T47D (cell line): ENCODE measurements at regions not wholly inside any gene's neighbourhood (a gene's known extent, or its start where the extent isn't known, plus 50 kb on each side); places are given as distances from the start of the nearest gene placed in this dataset.

Experiments
- DNase-seq, 2 experiments: peaks; one replicate each; pipeline versions ENCODE4 v3.0.0 to v3.0.0-alpha.2; 2011 to 2012; ENCODE audit warnings: low read depth in 1 of 2, low spot score in 1 of 2
- JUND ChIP-seq: IDR thresholded peaks from 2 replicates; pipeline ENCODE4 v1.6.1; 2012; ENCODE audit warnings: low read depth
- in situ Hi-C: cut with HindIII; loops from 2 replicates; pipeline ENCODE4 v1.10.0; 2016; ENCODE audit warnings: low sequenced_read_pairs, low pct_unique_long_range_greater_than_20kb

DNA sequence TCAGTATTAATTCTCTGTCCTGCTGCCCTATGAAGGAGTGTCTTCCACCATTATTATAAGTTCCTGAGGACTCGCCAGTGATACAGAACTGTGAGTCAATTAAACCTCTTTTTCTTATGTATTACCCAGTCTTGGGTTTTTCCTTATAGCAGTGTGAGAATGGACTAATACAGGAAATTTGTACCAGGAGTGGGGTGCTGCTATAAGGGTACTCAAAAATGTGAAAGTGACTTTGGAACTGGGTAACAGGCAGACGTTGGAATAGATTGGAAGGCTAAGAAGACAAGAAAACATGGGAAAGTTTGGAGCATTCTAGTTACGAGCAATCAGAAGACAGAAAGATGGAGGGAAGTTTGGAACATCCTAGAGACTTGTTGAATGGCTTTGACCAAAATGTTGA lies 616.7 kb upstream of the EPHA7 start:
- in situ Hi-C loops = no loop called here
- no peak for DNase-seq
- TF ChIP-seq JUND = no peak

DNA sequence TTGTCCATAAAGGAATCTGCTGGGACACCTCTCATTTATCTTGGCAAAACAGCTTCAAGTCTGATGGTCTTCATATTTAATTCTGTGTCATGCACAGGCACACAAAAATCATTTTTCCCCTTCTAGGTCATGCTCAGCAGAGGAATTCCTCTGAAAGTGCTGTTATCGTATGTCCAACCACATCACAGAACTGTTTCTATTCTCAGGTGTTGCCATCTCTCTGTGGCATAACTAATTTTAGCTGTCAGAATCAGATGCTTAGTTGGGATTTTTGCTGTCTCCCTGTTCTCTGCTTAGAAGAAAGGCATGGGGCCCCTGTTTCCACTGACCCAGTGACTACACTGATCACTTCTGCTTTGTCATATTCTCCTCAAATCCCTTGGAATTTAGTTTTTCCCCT lies 608.0 kb upstream of the EPHA7 start:
- DNase-seq = no peak
- in situ Hi-C loops = no loop called here
- TF ChIP-seq JUND = no peak

DNA sequence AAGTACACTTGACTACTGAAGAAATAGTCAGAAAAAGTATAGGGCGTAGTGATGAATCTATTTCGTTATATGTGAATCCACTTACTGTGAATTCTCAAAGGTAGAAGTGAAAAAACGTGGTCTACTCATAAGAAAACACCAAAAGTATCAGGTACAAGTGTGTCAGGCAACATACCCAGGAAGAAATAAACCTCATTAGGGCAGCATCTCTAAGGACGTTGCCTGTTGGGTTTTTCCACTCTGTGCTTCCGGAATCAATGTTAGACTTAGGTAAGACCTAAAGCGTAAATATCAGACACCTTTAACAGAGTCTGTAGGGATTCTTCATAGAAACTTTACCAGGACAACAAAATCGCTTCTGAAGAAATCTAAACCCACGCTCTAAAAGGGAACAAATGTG lies 607.2 kb upstream of the EPHA7 start:
- in situ Hi-C loops = no loop called here
- DNase-seq = no peak
- TF ChIP-seq JUND = no peak

DNA sequence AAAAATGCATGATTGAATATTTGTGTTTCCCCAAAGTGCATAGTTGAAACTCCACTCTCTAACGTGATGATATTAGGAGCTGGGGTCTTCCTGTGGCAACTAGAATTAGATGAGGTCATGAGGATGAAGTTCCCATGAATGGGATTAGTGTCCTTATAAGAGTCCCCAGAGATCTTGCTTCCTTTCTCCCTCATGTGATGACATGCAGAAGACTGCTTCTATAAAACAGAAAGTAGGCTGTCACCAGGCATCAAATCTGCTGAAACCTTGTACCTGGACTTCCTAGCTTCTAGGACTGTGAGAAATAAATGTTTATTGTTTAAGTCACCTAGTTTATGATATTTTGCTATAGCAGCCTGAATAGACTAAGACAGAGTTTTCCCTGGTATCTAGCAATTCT lies 586.5 kb upstream of the EPHA7 start:
- no peak for TF ChIP-seq JUND
- no peak for DNase-seq
- in situ Hi-C loops = no loop called here

DNA sequence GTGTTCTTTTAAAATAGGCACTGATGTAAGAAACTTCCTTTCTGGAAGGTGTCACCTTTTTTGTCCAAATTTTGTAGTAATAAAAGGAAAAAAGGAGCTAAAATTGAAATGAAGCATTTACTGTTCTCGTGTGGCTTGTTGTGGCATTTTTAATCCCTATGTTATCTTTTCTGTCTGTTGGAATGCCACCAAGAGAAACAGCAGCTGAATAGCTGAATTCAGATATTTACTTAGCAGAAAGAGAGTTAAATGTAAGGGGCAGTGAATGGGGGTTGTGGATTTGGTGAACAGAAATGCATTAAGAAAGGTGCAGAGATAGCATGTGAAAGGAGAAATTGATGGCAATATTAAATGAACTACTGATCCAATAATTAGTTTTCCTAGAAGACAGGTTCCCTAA lies 573.6 kb upstream of the EPHA7 start:
- DNase-seq = no peak
- in situ Hi-C loops = no loop called here

DNA sequence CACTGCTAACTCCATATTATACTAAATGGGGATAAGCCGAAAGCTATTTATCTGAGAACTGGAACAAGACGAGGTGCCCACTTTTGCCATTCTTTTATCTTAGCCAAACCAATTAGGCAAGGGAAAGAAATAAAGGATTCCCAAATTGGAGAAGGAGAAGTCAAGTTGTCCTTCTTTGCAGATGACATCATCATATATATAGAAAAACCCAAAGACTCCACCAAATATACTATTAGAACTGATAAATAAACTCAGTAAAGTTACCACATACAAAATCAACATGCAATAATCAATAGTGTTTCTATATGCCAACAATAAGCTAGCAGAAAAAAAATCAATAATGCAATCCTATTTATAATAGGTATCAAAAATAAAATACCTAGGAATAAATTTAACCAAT lies 570.3 kb upstream of the EPHA7 start:
- in situ Hi-C loops = no loop called here

More for the DNA sequence above, 573.6 kb upstream of the EPHA7 start:
- TF ChIP-seq JUND = no peak

DNA sequence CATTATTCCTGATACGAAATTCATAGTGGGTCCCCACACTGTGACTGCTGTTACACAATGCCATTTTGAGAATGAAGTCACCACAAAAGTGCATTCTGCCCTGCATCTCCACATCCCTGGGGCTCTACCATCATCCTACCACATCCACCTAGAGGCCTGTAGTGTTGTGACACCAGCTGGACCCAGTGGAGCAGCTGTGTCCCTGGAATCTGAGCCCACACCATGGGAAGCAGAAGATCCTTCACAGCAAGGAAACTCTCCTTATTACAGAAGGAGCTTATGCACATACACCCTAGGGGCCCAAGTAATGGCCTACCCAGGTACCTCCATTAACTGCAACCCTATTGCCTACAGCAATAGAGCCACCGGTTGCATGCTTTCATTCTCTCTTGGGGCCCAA lies 566.6 kb upstream of the EPHA7 start:
- in situ Hi-C loops = no loop called here
- DNase-seq = no peak
- TF ChIP-seq JUND = no peak

More for the DNA sequence above, 570.3 kb upstream of the EPHA7 start:
- DNase-seq = no peak
- TF ChIP-seq JUND = no peak

DNA sequence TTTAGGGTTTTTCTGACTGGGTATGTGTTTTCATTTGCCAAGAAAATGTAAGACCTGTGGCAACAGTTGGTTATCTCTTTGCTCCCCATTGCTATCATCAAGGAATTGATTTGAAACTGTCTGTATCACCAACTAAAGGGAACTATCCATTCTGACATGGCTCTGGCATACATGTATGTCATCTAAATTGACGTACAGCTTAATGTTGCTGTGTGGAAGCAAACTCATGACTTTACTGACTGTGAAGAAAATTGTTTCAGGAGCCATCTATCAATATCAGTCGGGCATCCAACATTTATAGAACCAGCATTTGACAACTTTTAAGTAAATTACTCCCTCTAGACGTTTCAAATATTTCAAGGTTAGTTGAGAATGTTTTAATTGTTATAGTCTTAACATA lies 555.8 kb upstream of the EPHA7 start:
- no peak for TF ChIP-seq JUND
- no peak for DNase-seq
- in situ Hi-C loops = no loop called here

DNA sequence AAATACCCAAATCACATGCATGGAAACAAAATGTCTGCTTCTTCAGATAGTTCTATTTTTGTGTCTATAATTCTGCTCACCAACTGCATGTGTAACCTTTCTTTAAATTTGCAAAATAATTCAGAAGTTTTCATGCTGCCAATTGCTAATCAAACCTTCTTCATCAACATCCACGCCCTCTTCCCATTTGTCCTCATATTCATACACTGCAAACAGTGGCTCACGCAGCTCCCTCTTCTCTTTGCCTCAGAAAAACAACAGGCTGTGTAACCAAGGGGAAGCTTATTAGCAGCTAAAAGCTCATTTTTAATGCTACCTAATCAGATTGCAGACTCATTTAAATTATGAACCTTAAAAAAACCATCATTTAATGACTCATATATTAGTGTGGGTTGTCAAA lies 555.0 kb upstream of the EPHA7 start:
- in situ Hi-C loops = no loop called here
- DNase-seq = no peak
- TF ChIP-seq JUND = no peak

DNA sequence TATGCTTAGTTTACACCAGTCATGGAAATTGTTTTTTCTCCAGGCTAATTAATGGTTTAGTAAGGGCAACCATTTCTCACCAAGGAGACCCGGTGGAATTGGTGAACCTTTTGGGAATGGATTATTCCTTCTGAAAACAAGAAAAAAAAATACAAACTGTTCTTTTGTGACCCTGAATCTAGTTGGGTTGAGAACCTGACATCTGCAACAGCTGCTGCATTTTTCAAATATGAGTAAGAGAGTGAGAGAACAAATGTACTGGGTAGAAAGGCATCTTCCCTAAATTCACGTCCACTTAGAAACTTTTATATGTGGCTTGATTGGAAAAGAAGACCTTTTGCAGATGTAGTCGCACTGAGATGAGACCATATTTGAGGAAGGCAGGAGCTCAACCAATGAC lies 553.4 kb upstream of the EPHA7 start:
- no peak for DNase-seq
- in situ Hi-C loops = no loop called here
- TF ChIP-seq JUND = no peak

DNA sequence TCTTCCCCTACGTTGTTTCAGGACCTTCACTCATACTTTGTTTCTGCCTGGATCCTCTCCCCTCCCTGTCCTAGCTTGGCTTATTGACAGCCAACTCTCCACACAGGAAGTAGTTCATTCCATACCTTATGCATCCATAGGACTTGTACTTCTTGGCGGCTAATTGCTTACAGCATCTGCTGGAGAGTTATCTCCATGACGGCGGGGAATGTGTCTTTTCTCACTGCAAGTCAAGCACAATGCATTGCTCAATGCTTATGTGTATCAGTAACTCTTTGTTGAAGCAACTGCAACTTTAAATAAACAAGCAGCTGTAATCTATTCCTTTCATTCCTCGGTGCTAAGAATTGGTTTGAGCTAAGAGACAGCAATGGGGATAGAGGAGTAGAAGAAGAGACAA lies 551.3 kb upstream of the EPHA7 start:
- no peak for DNase-seq
- in situ Hi-C loops = no loop called here
- no peak for TF ChIP-seq JUND

DNA sequence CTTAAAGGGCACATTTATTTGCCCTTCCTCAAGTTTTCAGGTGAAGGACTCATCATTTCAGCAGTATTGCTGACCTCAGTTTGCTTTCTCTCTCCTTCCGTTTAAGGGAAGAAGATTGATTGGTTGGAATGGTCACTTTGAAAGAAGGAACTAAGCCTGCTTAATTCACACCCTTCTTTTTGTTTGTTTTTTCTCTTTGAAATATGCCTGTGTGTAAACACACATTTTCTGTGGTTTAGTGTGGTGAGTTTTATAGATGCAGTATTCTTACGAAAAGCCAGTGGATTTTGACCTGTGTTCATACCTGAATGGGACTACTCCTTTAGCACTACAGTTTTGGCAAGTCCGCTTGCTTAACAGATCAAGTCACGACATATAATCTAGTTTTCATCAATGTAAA lies 548.8 kb upstream of the EPHA7 start:
- TF ChIP-seq JUND = no peak
- DNase-seq = peak in 1 of 2 experiments; percentile 27
- in situ Hi-C loops = no loop called here

DNA sequence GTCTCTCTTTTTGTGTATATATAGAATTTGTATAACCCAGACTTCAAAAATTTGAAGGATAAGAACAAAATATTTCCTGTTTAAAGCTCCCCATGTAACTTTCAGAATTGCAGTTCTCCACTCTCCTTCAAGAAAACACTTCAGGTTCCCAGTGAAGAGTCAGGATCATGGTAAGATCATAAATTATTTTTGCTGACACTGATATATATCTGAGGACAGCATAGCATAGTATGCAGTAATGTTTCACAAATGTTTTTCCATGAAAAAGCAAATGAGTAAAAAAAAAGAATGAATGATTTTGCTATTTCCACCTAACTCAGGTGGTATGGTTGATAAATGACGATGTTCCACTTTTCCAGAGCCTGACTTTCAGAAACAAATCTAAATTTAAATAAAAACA lies 545.6 kb upstream of the EPHA7 start:
- in situ Hi-C loops = no loop called here
- DNase-seq = no peak
- TF ChIP-seq JUND = no peak

DNA sequence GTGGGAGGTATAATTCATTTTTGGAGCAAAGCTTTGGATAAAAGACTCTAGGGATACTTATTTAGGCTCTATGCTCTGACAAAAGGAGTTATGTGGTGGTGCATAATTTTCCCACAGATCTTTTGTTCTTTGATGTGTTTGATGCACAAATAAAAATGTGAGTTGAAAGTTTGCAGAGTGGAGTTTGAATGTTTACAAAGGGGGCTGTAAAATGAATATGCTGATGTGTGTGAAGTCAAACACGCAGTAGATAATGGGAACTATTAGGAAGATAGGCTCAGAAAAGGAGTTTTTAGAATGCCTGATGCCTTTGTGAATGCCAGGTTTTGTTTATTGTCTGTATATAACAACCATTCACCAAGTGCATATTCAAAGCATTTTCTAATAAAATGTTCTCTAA lies 545.0 kb upstream of the EPHA7 start:
- DNase-seq = no peak
- TF ChIP-seq JUND = no peak
- in situ Hi-C loops = no loop called here

DNA sequence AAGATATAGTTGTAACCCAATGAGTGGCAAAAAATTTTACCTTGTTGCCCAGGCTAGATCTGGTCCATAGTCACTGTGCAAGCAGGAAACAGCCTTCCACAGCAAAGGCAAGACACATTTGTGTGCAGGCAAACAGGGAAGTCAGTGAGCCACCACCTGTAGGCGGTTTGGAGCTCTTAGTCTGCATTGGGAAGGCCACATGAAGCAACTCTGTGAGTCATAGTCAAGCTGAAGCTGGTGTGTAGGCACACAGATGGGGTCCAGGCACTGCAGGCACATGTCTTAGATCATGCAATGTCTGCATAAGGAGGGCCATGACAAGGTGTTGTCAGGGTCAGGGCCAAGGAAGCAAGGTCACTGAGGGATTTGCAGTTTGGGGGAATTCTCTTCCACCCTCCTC lies 543.2 kb upstream of the EPHA7 start:
- in situ Hi-C loops = no loop called here
- no peak for TF ChIP-seq JUND
- DNase-seq = no peak
